ENCODE measurements at regions not wholly inside any gene's neighbourhood (a gene's known extent, or its start where the extent isn't known, plus 50 kb on each side); places are given as distances from the start of the nearest gene placed in this dataset.

GRCh38 chr4:11214281-11214680 is 214.4 kb downstream of the HS3ST1 start:
- CTCF ChIA-PET, result interaction anchor here (0.5 kb wide), 1 partner anchor 674 kb away, joined by 4 read pairs; no protein-coding TSS in a partner anchor
- no peaks in the 10 kb centered on the region for H3K9me3 ChIP-seq
- intact Hi-C loops (cut with micrococcal nuclease; ENCODE audit: unreplicated experiment), result loop anchor here (2.0 to 10.0 kb wide), 2 partner anchors 15 to 211 kb away; partner anchors contain the start of gene HS3ST1
- Mint-ChIP-seq H3K27ac (ENCODE audit: unreplicated experiment) (no peak overlapping the region), H3K36me3 (ENCODE audit: insufficient read depth, unreplicated experiment) (no peaks in the 10 kb centered on the region), H3K4me1 (ENCODE audit: low read depth, unreplicated experiment) (peaks cover 13% of the 10 kb centered on the region), H3K4me3 (ENCODE audit: unreplicated experiment) (no peak overlapping the region), H3K9me3 (ENCODE audit: unreplicated experiment) (no peaks in the 10 kb centered on the region), H3K27me3 (ENCODE audit: insufficient read depth, unreplicated experiment) (no peaks in the 10 kb centered on the region)
- no peaks in the 10 kb centered on the region for H3K27me3 ChIP-seq (replicated peaks; ENCODE audit: control insufficient read depth, insufficient read depth, low read length)
- no peak for TF ChIP-seq CTCF (IDR thresholded peaks at IDR 0.05; ENCODE audit: insufficient read depth in 1 of 2, low read depth in 1 of 2, low read length in 1 of 2, severe bottlenecking in 1 of 2, unreplicated experiment in 1 of 2)
- no TSS peak for BruUV-seq (replicated peaks)
- H3K36me3 ChIP-seq (ENCODE audit: control insufficient read depth, insufficient read depth, low read length), result no peaks in the 10 kb centered on the region
- POLR2A ChIA-PET, result no interaction called here
- peak in 1 of 2 experiments; percentile 26 for DNase-seq
- H3K4me1 ChIP-seq, result peaks cover 9% of the 10 kb centered on the region; the same call in 1 of the 2 replicates
- no peak overlapping the region for H3K4me3 ChIP-seq (ENCODE audit: low read depth, low read length)

GRCh38 chr4:11209826-11210225 is 218.9 kb downstream of the HS3ST1 start:
- no peak for TF ChIP-seq CTCF (IDR thresholded peaks at IDR 0.05; ENCODE audit: insufficient read depth in 1 of 2, low read depth in 1 of 2, low read length in 1 of 2, severe bottlenecking in 1 of 2, unreplicated experiment in 1 of 2)
- H3K36me3 ChIP-seq (ENCODE audit: control insufficient read depth, insufficient read depth, low read length), result no peaks in the 10 kb centered on the region
- H3K27me3 ChIP-seq (replicated peaks; ENCODE audit: control insufficient read depth, insufficient read depth, low read length), result no peaks in the 10 kb centered on the region
- peaks cover 7% of the 10 kb centered on the region for H3K9me3 ChIP-seq
- Mint-ChIP-seq H3K9me3 (ENCODE audit: unreplicated experiment) (peaks cover 12% of the 10 kb centered on the region), H3K4me3 (ENCODE audit: unreplicated experiment) (no peak overlapping the region), H3K27me3 (ENCODE audit: insufficient read depth, unreplicated experiment) (no peaks in the 10 kb centered on the region), H3K4me1 (ENCODE audit: low read depth, unreplicated experiment) (peaks cover 10% of the 10 kb centered on the region), H3K36me3 (ENCODE audit: insufficient read depth, unreplicated experiment) (no peaks in the 10 kb centered on the region), H3K27ac (ENCODE audit: unreplicated experiment) (no peak overlapping the region)
- no peak overlapping the region for H3K4me3 ChIP-seq (ENCODE audit: low read depth, low read length)
- H3K4me1 ChIP-seq, result peaks cover 9% of the 10 kb centered on the region; the same call in 1 of the 2 replicates
- BruUV-seq (replicated peaks), result no TSS peak
- intact Hi-C loops (cut with micrococcal nuclease; ENCODE audit: unreplicated experiment), result loop anchor here (10.0 kb wide), 1 partner anchor 215 kb away; the partner anchor contains the start of gene HS3ST1
- DNase-seq, result no peak
- POLR2A ChIA-PET, result no interaction called here
- CTCF ChIA-PET, result no interaction called here

GRCh38 chr4:11201256-11201655 is 227.4 kb downstream of the HS3ST1 start:
- H3K9me3 Mint-ChIP-seq (ENCODE audit: unreplicated experiment), result no peaks in the 10 kb centered on the region
- DNase-seq, result no peak
- intact Hi-C loops (cut with micrococcal nuclease; ENCODE audit: unreplicated experiment), result no loop called here
- H3K36me3 Mint-ChIP-seq (ENCODE audit: insufficient read depth, unreplicated experiment), result no peaks in the 10 kb centered on the region
- TF ChIP-seq CTCF (IDR thresholded peaks at IDR 0.05; ENCODE audit: insufficient read depth in 1 of 2, low read depth in 1 of 2, low read length in 1 of 2, severe bottlenecking in 1 of 2, unreplicated experiment in 1 of 2), result no peak
- no peaks in the 10 kb centered on the region for H3K4me1 Mint-ChIP-seq (ENCODE audit: low read depth, unreplicated experiment)
- Histone ChIP-seq H3K36me3 (ENCODE audit: control insufficient read depth, insufficient read depth, low read length) (no peaks in the 10 kb centered on the region), H3K4me1 (no peaks in the 10 kb centered on the region), H3K4me3 (ENCODE audit: low read depth, low read length) (no peak overlapping the region), H3K27me3 (replicated peaks; ENCODE audit: control insufficient read depth, insufficient read depth, low read length) (no peaks in the 10 kb centered on the region), H3K9me3 (no peaks in the 10 kb centered on the region)
- ChIA-PET POLR2A (no interaction called here), CTCF (no interaction called here)
- no peak overlapping the region for H3K27ac Mint-ChIP-seq (ENCODE audit: unreplicated experiment)
- H3K4me3 Mint-ChIP-seq (ENCODE audit: unreplicated experiment), result no peak overlapping the region
- H3K27me3 Mint-ChIP-seq (ENCODE audit: insufficient read depth, unreplicated experiment), result no peaks in the 10 kb centered on the region
- no TSS peak for BruUV-seq (replicated peaks)
